ENCODE measurements at regions not wholly inside any gene's neighbourhood (a gene's known extent, or its start where the extent isn't known, plus 50 kb on each side); places are given as distances from the start of the nearest gene placed in this dataset.

GRCh38 chr19:28142258-28142657 is 1070.7 kb downstream of the UQCRFS1 start (continued):
- TF ChIP-seq ZSCAN5A (tag by site-specific recombination; IDR thresholded peaks at IDR 0.05) (no peak), ZNF114 (tag by site-specific recombination; IDR thresholded peaks at IDR 0.05) (0 out of 2 replicates have a peak, but pooled peaks have one; percentile 39), PRDM1 (tag by site-specific recombination; IDR thresholded peaks at IDR 0.05) (peak; percentile 99), ZNF521 (tag by site-specific recombination; IDR thresholded peaks at IDR 0.05) (peak; percentile 51; the same call in 1 of the 2 replicates), ZNF398 (tag by site-specific recombination; IDR thresholded peaks at IDR 0.05) (no peak), ZNF670 (tag by site-specific recombination; IDR thresholded peaks at IDR 0.05; ENCODE audit: low read depth) (peak; percentile 64; the same call in 1 of the 2 replicates), ATF2 (tag by site-specific recombination; IDR thresholded peaks at IDR 0.05; ENCODE audit: low read depth) (no peak), KLF1 (tag by site-specific recombination; IDR thresholded peaks at IDR 0.05) (no peak), ZNF776 (tag by site-specific recombination; IDR thresholded peaks at IDR 0.05; ENCODE audit: borderline replicate concordance) (peak; percentile 82; the same call in 1 of the 2 replicates), ZNF169 (tag by site-specific recombination; IDR thresholded peaks at IDR 0.05) (0 out of 2 replicates have a peak, but pooled peaks have one; percentile 84), ZNF596 (tag by site-specific recombination; IDR thresholded peaks at IDR 0.05) (peak; percentile 88), ZNF704 (tag by site-specific recombination; IDR thresholded peaks at IDR 0.05) (no peak), OSR2 (tag by site-specific recombination; IDR thresholded peaks at IDR 0.05) (no peak), ZXDB (tag by site-specific recombination; IDR thresholded peaks at IDR 0.05) (no peak), ZNF530 (tag by site-specific recombination; IDR thresholded peaks at IDR 0.05; ENCODE audit: low read depth) (0 out of 2 replicates have a peak, but pooled peaks have one; percentile 7), BCL6B (tag by site-specific recombination; IDR thresholded peaks at IDR 0.05) (0 out of 2 replicates have a peak, but pooled peaks have one; percentile 19), GFI1B (tag by site-specific recombination; IDR thresholded peaks at IDR 0.05) (no peak)

GRCh38 chr19:28140201-28140600 is 1072.8 kb downstream of the UQCRFS1 start:
- Histone ChIP-seq H3K9me3 (ENCODE audit: control insufficient read depth, insufficient read depth, low read depth, low read length) (no peaks in the 10 kb centered on the region), H3K4me3 (ENCODE audit: low read depth, low read length) (no peak overlapping the region), H3K27ac (ENCODE audit: extremely low read depth, low read depth, low read length) (no peak overlapping the region), H3K4me1 (ENCODE audit: control insufficient read depth, insufficient read depth, low read length) (no peaks in the 10 kb centered on the region), H3K36me3 (ENCODE audit: control insufficient read depth in 2 of 2, insufficient read depth in 1 of 2, low read length in 2 of 2) (no peaks in the 10 kb centered on the region)
- no peak for TF ChIP-seq GLI4 (tag by site-specific recombination; IDR thresholded peaks at IDR 0.05)
- no peak for TF ChIP-seq ZNF416 (tag by site-specific recombination; IDR thresholded peaks at IDR 0.05)
- TF ChIP-seq REPIN1 (tag by site-specific recombination; IDR thresholded peaks at IDR 0.05; ENCODE audit: low read depth) = no peak
- TF ChIP-seq ZNF843 (tag by site-specific recombination; IDR thresholded peaks at IDR 0.05) = no peak
- no peak for TF ChIP-seq ZNF146 (tag by site-specific recombination; IDR thresholded peaks at IDR 0.05)
- no peak for TF ChIP-seq ZFP69B (tag by site-specific recombination; IDR thresholded peaks at IDR 0.05)
- TF ChIP-seq ZNF747 (tag by site-specific recombination; IDR thresholded peaks at IDR 0.05) = no peak
- TF ChIP-seq KLF16 (tag by site-specific recombination; IDR thresholded peaks at IDR 0.05) = no peak
- TF ChIP-seq ZNF175 (tag by site-specific recombination; IDR thresholded peaks at IDR 0.05) = no peak
- no peak for TF ChIP-seq ZNF184 (tag by site-specific recombination; IDR thresholded peaks at IDR 0.05)
- no peak for TF ChIP-seq KLF10 (tag by site-specific recombination; IDR thresholded peaks at IDR 0.05)
- ChIA-PET POLR2A (no interaction called here), CTCF (interaction anchor here (0.6 to 1.7 kb wide), 4 partner anchors 12 to 547 kb away, joined by 3 to 9 read pairs (median 5); no protein-coding TSS in a partner anchor)
